ENCODE measurements at regions not wholly inside any gene's neighbourhood (a gene's known extent, or its start where the extent isn't known, plus 50 kb on each side); places are given as distances from the start of the nearest gene placed in this dataset.
"Not testable (repeated sequence)": the region's sequence is repeated elsewhere in the genome, so short reads cannot be mapped to it uniquely, and the experiment has no call there.

- H3K4me1 ChIP-seq (ENCODE audit: low read length): no peaks in the 10 kb centered on the region
- no peak for TF ChIP-seq EZH2phosphoT487 (IDR thresholded peaks at IDR 0.05; ENCODE audit: low read depth)
- no peak for TF ChIP-seq CTCF (IDR thresholded peaks at IDR 0.05; ENCODE audit: low read depth, low read length)
- no peak overlapping the region for H2AFZ ChIP-seq (ENCODE audit: low read depth, low read length)
- H3K4me3 ChIP-seq (ENCODE audit: low read length): no peak overlapping the region
- H4K20me1 ChIP-seq (ENCODE audit: insufficient read depth, low read length): no peaks in the 10 kb centered on the region
- H3K79me2 ChIP-seq (ENCODE audit: low read length): no peaks in the 10 kb centered on the region
- no peak overlapping the region for H3K27ac ChIP-seq (ENCODE audit: low read length)
- peaks cover 3% of the 10 kb centered on the region for H3K36me3 ChIP-seq (replicated peaks; ENCODE audit: low read depth, low read length)
- no peak overlapping the region for H3K9ac ChIP-seq (ENCODE audit: low read length)
- no peak overlapping the region for H3K4me2 ChIP-seq (ENCODE audit: low read length)
- no peaks in the 10 kb centered on the region for H3K27me3 ChIP-seq (ENCODE audit: low read depth, low read length)
- no peaks in the 10 kb centered on the region for H3K9me3 ChIP-seq (ENCODE audit: insufficient read depth, low read length)
Observed at GRCh38 chrX:74117962-74118902, 185.7 kb upstream of the ZCCHC13 start.

- H3K27ac ChIP-seq (ENCODE audit: low read length): no peak overlapping the region
- H3K4me1 ChIP-seq (ENCODE audit: low read length): no peaks in the 10 kb centered on the region
- no peak overlapping the region for H3K4me2 ChIP-seq (ENCODE audit: low read length)
- no peak overlapping the region for H3K9ac ChIP-seq (ENCODE audit: low read length)
- no peak overlapping the region for H2AFZ ChIP-seq (ENCODE audit: low read depth, low read length)
- no peaks in the 10 kb centered on the region for H3K79me2 ChIP-seq (ENCODE audit: low read length)
- H3K36me3 ChIP-seq (replicated peaks; ENCODE audit: low read depth, low read length): no peaks in the 10 kb centered on the region
- no peak overlapping the region for H3K4me3 ChIP-seq (ENCODE audit: low read length)
- H4K20me1 ChIP-seq (ENCODE audit: insufficient read depth, low read length): no peaks in the 10 kb centered on the region
- H3K27me3 ChIP-seq (ENCODE audit: low read depth, low read length): no peaks in the 10 kb centered on the region
- TF ChIP-seq EZH2phosphoT487 (IDR thresholded peaks at IDR 0.05; ENCODE audit: low read depth): no peak
- no peak for TF ChIP-seq CTCF (IDR thresholded peaks at IDR 0.05; ENCODE audit: low read depth, low read length)
- no peaks in the 10 kb centered on the region for H3K9me3 ChIP-seq (ENCODE audit: insufficient read depth, low read length)
Observed at GRCh38 chrX:74111245-74111644, 192.7 kb upstream of the ZCCHC13 start.

GRCh38 chrX:74107666-74108065, 196.3 kb upstream of the ZCCHC13 start:
- no peak overlapping the region for H3K4me2 ChIP-seq (ENCODE audit: low read length)
- no peaks in the 10 kb centered on the region for H3K79me2 ChIP-seq (ENCODE audit: low read length)
- no peak overlapping the region for H3K27ac ChIP-seq (ENCODE audit: low read length)
- TF ChIP-seq CTCF (IDR thresholded peaks at IDR 0.05; ENCODE audit: low read depth, low read length) (no peak), EZH2phosphoT487 (IDR thresholded peaks at IDR 0.05; ENCODE audit: low read depth) (no peak)
- H2AFZ ChIP-seq (ENCODE audit: low read depth, low read length): no peak overlapping the region
- no peak overlapping the region for H3K9ac ChIP-seq (ENCODE audit: low read length)
- no peaks in the 10 kb centered on the region for H3K4me1 ChIP-seq (ENCODE audit: low read length)
- no peak overlapping the region for H3K4me3 ChIP-seq (ENCODE audit: low read length)
- no peaks in the 10 kb centered on the region for H3K27me3 ChIP-seq (ENCODE audit: low read depth, low read length)
- no peaks in the 10 kb centered on the region for H3K36me3 ChIP-seq (replicated peaks; ENCODE audit: low read depth, low read length)
- H4K20me1 ChIP-seq (ENCODE audit: insufficient read depth, low read length): no peaks in the 10 kb centered on the region
- no peaks in the 10 kb centered on the region for H3K9me3 ChIP-seq (ENCODE audit: insufficient read depth, low read length)

GRCh38 chrX:74104356-74105015, 199.5 kb upstream of the ZCCHC13 start:
- H3K9ac ChIP-seq (ENCODE audit: low read length): no peak overlapping the region
- H4K20me1 ChIP-seq (ENCODE audit: insufficient read depth, low read length): no peaks in the 10 kb centered on the region
- H3K4me1 ChIP-seq (ENCODE audit: low read length): no peaks in the 10 kb centered on the region
- TF ChIP-seq CTCF (IDR thresholded peaks at IDR 0.05; ENCODE audit: low read depth, low read length) (no peak), EZH2phosphoT487 (IDR thresholded peaks at IDR 0.05; ENCODE audit: low read depth) (no peak)
- H3K27me3 ChIP-seq (ENCODE audit: low read depth, low read length): no peaks in the 10 kb centered on the region
- H3K36me3 ChIP-seq (replicated peaks; ENCODE audit: low read depth, low read length): no peaks in the 10 kb centered on the region
- no peaks in the 10 kb centered on the region for H3K79me2 ChIP-seq (ENCODE audit: low read length)
- no peaks in the 10 kb centered on the region for H3K9me3 ChIP-seq (ENCODE audit: insufficient read depth, low read length)
- no peak overlapping the region for H2AFZ ChIP-seq (ENCODE audit: low read depth, low read length)
- H3K4me3 ChIP-seq (ENCODE audit: low read length): no peak overlapping the region
- H3K4me2 ChIP-seq (ENCODE audit: low read length): no peak overlapping the region
- no peak overlapping the region for H3K27ac ChIP-seq (ENCODE audit: low read length)

- not testable (repeated sequence) for H3K79me2 ChIP-seq (ENCODE audit: low read length); H3K27me3 ChIP-seq (ENCODE audit: low read depth, low read length); H4K20me1 ChIP-seq (ENCODE audit: insufficient read depth, low read length); H3K36me3 ChIP-seq (replicated peaks; ENCODE audit: low read depth, low read length); H3K27ac ChIP-seq (ENCODE audit: low read length); H3K4me1 ChIP-seq (ENCODE audit: low read length); H3K9ac ChIP-seq (ENCODE audit: low read length); H3K9me3 ChIP-seq (ENCODE audit: insufficient read depth, low read length); H2AFZ ChIP-seq (ENCODE audit: low read depth, low read length); H3K4me2 ChIP-seq (ENCODE audit: low read length); H3K4me3 ChIP-seq (ENCODE audit: low read length)
Observed at GRCh38 chrX:74098407-74098806, 205.6 kb upstream of the ZCCHC13 start.

Data from OCI-LY3 (cell line).